GM18519 (cell line): ENCODE measurements at regions not wholly inside any gene's neighbourhood (a gene's known extent, or its start where the extent isn't known, plus 50 kb on each side); places are given as distances from the start of the nearest gene placed in this dataset.

Source experiments
- ATAC-seq: cut with Tn5 transposase; IDR thresholded peaks from one replicate; pipeline ENCODE4 v1.9.1; 2021; ENCODE audit warnings: mild to moderate bottlenecking, moderate library complexity; ENCODE audit not compliant: unreplicated experiment, low FRiP score

DNA sequence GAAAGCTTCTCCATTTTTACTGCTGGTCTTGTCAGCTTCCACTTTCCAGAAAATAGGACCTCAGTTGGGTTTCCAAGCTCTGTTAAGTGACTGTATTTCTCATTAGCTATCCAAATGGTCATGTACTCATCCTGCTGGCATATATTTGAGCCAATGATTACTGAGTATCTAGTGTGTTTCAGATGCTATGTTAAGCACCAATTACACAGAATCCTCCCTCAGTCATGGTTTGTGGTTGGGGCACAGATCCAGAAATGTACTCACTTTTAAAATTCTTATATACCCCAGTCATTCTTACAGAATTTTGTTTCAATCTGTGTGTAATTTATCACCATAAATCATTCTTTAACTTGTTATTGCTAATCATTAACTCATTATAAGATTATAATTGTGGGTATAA, 362.3 kb upstream of the MTPN start:
- ATAC-seq, result no peak

GRCh38 chr7:136336932-136337331, 359.8 kb upstream of the MTPN start:
- ATAC-seq, result no peak

GRCh38 chr7:136333636-136334035, 356.5 kb upstream of the MTPN start:
- ATAC-seq, result no peak

- ATAC-seq, result no peak
These were observed 349.0 kb upstream of the MTPN start for GRCh38 chr7:136326045-136326609.

DNA sequence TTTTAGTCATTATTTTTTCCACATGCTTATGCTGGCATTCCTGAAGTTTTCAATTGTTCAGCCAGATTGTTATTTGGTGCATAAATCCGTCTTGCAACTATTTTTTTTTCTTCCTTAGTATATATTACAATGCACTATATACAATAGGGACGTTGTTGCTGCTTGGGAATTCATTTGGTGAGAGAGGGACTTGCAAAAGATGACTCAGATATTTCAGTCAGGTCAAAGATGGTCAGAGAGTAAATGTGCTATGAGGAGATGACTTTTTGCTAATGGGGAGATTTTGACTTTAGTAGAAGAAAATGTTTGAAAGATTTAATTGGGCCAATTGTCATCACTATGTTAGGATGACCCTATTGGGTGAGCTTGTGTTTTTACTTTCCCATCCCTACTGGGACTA, 348.4 kb upstream of the MTPN start:
- no peak for ATAC-seq

GRCh38 chr7:136325027-136325426, 347.9 kb upstream of the MTPN start:
- no peak for ATAC-seq

DNA sequence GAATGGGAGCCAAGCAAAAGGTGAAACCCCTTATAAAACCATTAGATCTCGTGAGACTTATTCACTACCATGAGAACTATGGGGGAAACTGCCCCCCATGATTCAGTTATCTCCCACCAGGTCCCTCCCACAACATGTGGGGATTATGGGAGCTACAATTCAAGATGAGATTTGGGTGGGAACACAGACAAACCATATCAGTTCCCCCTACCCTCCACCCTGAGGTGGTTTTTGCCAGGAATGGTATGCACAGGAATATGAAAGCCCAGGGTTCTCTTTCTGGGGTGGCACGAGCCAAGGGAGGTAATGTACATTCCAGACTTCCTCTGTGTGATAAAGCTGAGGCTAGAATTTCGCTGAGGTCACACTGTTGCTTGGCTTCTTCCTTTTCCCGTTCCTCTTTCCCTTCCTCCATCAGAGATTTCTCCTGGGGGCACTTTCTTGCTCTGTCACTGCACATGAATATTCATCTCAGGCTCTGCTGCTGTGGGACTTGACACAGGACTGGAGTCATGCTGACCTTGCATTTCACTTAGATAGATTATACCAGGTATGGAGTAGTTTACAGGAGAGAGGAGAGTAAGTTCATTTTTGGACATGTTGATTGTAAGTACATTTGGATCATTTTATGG, 347.0 kb upstream of the MTPN start:
- no peak for ATAC-seq

DNA sequence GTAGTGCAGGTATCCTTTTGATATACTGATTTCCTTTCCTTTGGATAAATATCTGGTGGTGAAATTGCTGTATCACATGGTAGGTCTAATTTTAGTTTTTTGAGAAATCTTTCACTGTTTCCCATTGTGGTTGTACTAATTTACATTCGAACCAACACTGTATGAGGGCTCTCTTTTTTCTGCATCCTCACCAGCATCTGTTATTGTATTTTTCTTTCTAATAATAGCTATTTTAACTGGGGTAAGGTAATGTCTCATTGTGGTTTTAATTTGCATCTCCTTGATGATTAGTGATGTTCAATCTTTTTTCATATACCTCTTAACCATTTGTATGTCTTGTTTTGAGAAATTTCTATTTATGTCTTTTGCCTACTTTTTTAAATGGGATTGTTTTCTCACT, 335.4 kb upstream of the MTPN start:
- no peak for ATAC-seq

GRCh38 chr7:136309407-136309806, 332.2 kb upstream of the MTPN start:
- no peak for ATAC-seq

- no peak for ATAC-seq
These were observed 331.1 kb upstream of the MTPN start for GRCh38 chr7:136308230-136308629.

GRCh38 chr7:136303162-136303561, 326.0 kb upstream of the MTPN start:
- no peak for ATAC-seq

- no peak for ATAC-seq
These were observed 324.9 kb upstream of the MTPN start for GRCh38 chr7:136302049-136302448.

- no peak for ATAC-seq
These were observed 317.8 kb upstream of the MTPN start for GRCh38 chr7:136294977-136295376.

- ATAC-seq, result no peak
These were observed 316.8 kb upstream of the MTPN start for GRCh38 chr7:136293841-136294391.

DNA sequence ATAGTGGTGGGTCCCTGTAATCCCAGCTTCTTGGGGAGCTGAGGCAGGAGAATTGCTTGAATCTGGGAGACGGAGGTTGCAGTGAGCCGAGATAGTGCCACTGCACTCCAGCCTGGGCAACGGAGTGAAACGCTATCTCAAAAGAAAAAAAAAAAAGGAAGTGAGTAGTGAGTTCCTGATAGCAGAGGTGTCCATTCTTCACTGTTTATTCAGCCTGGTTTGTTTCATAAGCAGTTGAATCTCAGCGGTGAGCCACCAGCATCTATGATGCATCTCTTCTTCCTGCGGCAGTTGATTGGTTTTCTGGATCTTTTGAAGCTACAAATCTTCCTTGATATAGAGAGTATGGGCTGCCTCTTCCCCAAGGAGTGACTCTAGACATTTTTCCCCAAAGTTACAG, 316.1 kb upstream of the MTPN start:
- peak; percentile 93 for ATAC-seq

DNA sequence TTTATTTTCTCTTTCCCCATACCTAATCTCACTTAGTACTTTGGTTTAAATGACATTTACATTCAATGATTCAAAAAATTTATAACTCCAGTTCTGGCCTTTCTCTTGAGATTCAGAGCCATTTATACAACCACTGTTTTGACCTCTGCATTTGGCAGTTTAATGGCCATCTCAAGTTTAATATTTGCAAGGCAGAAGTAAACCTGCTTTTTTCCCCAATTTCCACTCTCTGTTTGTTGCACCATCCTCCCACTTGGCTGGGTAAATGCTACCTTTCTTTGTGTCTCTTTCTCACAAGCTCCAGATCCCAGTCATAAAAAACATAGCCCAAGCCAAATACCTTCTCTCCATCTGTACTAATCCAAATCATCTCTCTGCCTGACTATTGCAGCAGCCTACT, 315.2 kb upstream of the MTPN start:
- ATAC-seq, result no peak

GRCh38 chr7:136290351-136290750, 313.2 kb upstream of the MTPN start:
- ATAC-seq, result no peak

DNA sequence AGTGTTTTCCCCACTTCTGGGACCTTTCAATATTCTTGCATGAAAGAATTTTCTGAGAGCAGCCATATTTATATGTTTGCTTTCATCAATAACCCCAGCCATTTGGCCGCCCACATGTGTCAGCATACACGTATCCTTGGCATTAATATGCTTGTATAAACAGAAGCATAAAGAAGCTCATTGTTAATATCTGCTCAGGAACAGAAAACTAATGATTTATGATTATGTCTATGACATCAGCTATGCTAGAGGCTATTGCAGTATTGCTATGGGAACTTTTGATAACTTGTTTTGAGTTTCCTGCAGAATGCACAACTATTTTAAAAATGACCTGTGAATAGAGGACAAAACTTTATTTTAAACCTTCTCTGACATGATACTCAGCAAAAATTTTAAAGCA, 300.9 kb upstream of the MTPN start:
- ATAC-seq, result no peak

DNA sequence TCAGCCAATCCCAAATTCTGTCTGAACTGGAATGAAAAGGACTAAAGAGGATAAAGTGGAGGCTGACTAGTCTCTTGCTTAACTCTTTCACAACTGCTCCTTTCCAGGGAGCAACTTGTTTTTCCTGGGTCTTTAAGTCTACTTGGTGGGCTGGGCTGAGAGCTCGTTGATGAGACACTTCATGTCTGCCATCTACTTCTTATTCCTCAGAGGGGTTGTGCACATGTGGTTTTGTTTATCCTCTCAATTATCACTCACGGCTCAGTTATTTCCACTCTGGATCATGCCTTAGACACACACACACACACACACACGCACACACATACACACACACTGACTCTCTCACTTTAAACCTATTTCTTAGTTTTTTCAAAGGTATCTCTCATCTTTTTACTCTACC, 298.6 kb upstream of the MTPN start:
- no peak for ATAC-seq

- ATAC-seq, result no peak
These were observed 297.6 kb upstream of the MTPN start for GRCh38 chr7:136274636-136275345.

DNA sequence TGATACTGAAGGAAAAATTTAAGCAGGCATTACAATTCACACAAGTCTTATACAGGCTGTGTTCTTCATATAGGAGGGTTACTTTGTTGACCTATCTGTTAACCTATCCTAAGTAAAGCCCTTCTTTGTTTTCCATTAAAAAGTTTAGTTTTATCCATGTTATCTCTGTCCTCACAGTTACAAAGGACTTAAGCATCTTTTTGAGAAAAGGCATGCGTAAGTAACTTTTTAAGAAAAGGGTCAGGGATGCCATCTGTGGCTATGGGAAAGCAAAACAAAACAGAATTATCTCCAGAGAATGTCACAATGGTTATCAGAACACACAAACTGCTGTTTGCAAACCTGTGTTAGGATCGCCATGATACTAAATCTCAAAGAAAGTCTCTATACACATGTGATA, 295.8 kb upstream of the MTPN start:
- no peak for ATAC-seq

GRCh38 chr7:136267822-136268221, 290.7 kb upstream of the MTPN start:
- ATAC-seq, result no peak
